Activated CD4-positive, alpha-beta T cell treated with anti-CD3 and anti-CD28 coated beads, Interleukin-2, Interleukin-4, amounts not matched to agents 100 ng/mL and 50 ng/mL, durations not matched to agents 16 hours and 8 hours (primary cell): ENCODE measurements at regions not wholly inside any gene's neighbourhood (a gene's known extent, or its start where the extent isn't known, plus 50 kb on each side); places are given as distances from the start of the nearest gene placed in this dataset.
"Not testable (repeated sequence)": the region's sequence is repeated elsewhere in the genome, so short reads cannot be mapped to it uniquely, and the experiment has no call there.

Source experiments
- DNase-seq: peaks from one replicate; pipeline ENCODE4 v3.0.0-alpha.2; 2020; ENCODE audit warnings: low spot score

DNA sequence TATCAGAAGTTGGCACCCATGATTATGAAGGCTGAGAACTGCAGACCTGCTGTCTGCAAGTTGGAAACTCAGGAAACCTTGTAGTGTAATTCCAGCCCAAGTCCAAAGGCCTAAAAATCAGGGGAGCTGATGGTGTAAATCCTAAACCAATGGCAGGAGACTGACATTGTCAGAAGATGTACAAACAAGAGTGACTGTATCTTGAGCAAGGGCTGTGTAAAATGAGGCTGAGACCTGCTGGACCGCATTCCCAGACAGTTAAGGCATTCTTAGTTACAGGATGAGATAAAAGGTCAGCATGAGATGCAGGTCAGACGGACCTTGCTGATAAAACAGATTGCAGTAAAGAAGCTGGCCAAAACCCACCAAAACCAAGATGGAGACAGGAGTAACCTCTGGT lies 147.7 kb downstream of the COG6 start:
- no peak for DNase-seq

DNA sequence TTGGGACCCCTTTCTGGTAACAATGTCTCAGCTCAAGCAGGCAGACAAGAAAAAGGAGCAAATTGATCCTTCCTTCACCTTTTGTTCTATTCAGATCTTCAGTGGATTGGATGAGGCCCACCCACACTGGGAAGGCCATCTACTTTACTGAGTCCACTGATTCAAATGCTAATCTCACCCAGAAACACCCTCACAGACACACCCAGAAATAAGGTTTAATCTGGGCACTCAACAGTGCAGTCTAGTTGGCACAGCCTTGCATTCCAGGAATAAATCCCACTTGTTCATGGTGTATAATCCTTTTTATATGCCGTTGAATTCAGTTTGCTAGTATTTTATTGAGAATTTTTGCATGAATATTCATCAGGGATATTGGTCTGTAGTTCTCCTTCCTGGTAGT lies 148.4 kb downstream of the COG6 start:
- DNase-seq: no peak

GRCh38 chr13:39804332-39805210 lies 149.1 kb downstream of the COG6 start:
- DNase-seq: peak; percentile 7

DNA sequence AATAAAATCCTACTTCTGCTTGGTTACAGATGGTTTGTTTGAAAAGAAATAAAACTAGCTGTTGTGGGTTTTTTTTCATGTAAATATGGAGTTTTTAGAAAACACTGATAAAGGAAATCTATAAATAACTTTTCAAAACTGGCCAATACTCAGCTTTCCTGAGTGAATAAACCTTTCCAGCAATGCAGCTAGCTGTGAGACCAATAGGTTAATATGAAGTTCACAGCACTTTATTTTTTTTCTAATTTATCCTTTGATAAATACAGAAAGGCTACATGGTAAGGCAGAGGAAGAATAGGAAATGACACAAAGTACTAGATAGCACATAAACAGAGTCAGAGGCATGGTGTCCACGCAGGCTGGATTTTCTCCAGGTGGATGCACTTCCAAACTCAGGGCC lies 154.0 kb downstream of the COG6 start:
- no peak for DNase-seq

- no peak for DNase-seq
These were observed 154.8 kb downstream of the COG6 start for GRCh38 chr13:39810091-39810877.

GRCh38 chr13:39811051-39811450 lies 155.6 kb downstream of the COG6 start:
- no peak for DNase-seq

GRCh38 chr13:39811696-39812095 lies 156.2 kb downstream of the COG6 start:
- no peak for DNase-seq

GRCh38 chr13:39815345-39816111 lies 160.1 kb downstream of the COG6 start:
- DNase-seq: no peak

DNA sequence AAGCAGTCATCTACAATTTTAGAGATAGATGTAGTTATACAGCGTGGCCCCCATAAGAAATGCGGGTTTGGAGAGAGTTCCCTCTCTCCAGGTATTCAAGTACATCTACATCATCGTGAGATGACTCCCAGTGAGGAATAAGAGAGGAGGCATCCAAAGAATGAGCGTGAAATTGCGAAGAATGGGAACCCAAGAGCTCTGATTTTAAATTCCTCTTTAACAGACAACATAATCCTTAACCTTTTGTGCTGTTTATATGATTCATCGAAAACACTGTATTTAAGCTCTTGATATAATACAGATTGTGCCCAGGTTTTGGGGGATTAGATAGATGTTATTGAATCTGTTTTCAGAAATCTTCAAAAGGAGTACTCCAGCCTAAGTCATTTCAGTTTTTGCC lies 161.5 kb downstream of the COG6 start:
- DNase-seq: no peak

GRCh38 chr13:39818953-39819352 lies 163.5 kb downstream of the COG6 start:
- DNase-seq: no peak

DNA sequence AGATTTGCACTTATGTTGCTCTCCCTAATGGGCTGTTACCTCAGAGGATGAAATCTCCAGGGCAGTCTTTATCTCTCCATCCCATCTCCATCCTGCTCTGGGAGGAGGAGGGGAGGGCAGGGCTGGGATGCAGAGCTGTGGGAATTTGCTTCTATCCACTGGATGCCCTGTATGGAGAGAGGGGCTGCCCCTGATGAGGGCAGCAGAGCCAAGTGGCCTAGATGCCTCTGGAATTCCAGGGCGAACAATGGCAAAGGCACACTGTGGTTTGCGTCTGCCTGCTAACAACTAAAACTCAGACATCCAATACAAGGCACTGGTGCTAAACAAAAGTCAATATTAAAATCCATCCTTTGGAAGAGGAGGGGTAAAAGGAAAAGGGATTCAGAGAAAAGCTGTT lies 165.1 kb downstream of the COG6 start:
- no peak for DNase-seq

DNA sequence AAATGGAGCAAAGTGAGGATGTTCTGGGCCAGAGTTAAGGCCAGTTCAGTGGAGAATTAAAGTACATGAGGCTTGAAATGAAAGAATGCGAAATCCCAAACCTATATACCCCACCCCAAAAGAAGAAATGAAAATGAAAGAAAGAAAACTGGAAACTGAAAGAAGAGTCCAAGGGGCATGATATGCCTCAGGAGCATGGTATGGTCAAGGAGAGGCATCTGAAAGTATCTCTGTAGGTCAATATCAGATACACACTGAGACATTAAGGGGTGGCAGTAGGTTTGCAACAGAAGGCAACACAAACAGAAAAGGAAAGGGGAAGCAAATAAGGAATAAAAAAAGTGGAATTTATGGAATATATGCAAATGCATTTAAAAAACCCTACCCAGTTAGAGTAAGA lies 166.5 kb downstream of the COG6 start:
- no peak for DNase-seq

- no peak for DNase-seq
These were observed 167.0 kb downstream of the COG6 start for GRCh38 chr13:39822437-39822836.

DNA sequence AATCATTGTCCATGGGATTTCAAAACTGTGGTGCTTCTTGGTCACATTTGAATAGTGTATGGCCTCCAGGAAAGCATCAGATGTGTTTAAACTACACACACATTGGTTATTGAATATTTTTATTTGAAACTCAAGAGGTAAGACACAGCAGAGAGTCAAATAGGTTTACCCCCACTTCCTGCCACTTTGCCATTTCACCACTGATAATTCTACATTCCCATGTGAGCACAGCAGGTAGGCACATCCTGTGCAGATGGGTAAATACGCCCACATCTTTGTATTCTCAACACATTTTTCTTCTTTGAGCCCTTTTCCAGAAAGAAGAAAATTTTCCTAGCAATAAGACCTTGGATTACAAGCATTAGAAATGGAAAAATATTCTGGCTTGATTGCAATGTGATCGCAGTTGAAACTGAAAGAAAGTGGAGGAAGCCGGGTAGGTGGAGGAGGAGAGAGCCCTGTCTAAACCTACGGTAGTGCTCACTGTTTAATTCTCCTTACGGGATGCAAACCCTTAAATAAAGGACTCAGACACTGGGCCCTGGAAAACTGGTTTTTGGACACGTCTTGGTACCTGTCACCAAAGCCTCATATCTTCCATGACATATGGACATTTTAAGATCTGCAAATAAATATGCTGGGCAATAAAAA lies 167.7 kb downstream of the COG6 start:
- DNase-seq: no peak

DNA sequence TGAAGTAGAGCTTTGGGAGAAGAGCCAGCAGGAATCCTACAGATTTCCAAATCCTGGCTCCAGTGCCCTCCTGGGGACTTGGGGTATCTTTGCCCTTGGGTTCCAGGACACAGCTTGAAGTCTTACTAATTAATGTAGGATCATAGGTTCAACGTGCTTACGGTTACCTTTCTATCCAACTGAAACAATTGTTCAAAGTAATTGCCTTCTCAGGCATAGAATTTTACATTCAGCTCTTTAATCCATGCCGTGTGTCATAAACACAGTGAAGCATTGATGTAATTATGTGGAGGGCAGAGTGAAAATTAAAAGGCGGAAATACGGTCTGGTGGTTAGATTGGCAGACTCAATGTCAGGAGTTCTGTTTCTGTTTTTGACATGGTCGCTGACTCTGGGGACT lies 170.4 kb downstream of the COG6 start:
- DNase-seq: no peak

DNA sequence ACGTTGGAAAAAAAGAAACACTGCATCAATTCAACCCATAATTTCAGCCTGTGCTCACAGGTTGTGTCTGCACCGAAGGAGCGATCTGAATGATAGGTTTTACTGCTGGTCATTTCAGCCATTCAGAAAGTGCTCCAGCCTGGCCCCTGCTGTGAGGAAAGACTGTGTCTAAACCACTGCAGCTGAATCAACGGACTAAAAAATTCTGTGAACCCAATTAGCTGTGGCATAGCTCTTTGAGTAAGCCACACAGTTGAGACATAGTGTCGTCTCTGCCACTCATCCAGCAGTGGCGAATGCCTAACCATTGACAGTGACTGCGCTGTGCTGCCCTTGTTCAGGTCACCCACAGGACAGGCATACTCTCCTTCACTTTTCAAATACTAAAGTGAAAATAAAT lies 179.8 kb downstream of the COG6 start:
- no peak for DNase-seq

- DNase-seq: no peak
These were observed 180.6 kb downstream of the COG6 start for GRCh38 chr13:39836038-39836437.

- DNase-seq: not testable (repeated sequence)
These were observed 182.4 kb downstream of the COG6 start for GRCh38 chr13:39837866-39838265.

- DNase-seq: no peak
These were observed 184.7 kb downstream of the COG6 start for GRCh38 chr13:39840201-39840600.

GRCh38 chr13:39847336-39847735 lies 191.9 kb downstream of the COG6 start:
- no peak for DNase-seq

GRCh38 chr13:39855236-39855635 lies 199.8 kb downstream of the COG6 start:
- DNase-seq: no peak

GRCh38 chr13:39856714-39857113 lies 201.3 kb downstream of the COG6 start:
- DNase-seq: no peak
